Upper lobe of left lung (tissue), 4 donors: ENCODE measurements at regions not wholly inside any gene's neighbourhood (a gene's known extent, or its start where the extent isn't known, plus 50 kb on each side); places are given as distances from the start of the nearest gene placed in this dataset.

Experiments used
- CTCF ChIP-seq, 6 experiments: fragments of 450-650 bp in 4 of 6; fragments of 200-600 bp in 2 of 6; sonication (generic) in 2 of 6; IDR thresholded peaks; one replicate each; pipeline ENCODE4 v1.5.1; 2016 to 2019; ENCODE audit warnings: antibody characterized with exemption in 6 of 6
- EP300 ChIP-seq, 4 donors: sonication (generic); formaldehyde crosslinking; IDR thresholded peaks; one replicate each; pipeline ENCODE4 v1.5.1; 2017; ENCODE audit warnings: antibody characterized with exemption in 4 of 4, control low read depth in 2 of 4
- POLR2A ChIP-seq, 4 donors: fragments of 450-650 bp; IDR thresholded peaks; one replicate each; pipeline ENCODE4 v1.5.1; 2016 to 2017; ENCODE audit warnings: antibody characterized with exemption in 4 of 4, mild to moderate bottlenecking in 2 of 4
- POLR2AphosphoS5 ChIP-seq, 2 donors: sonication (generic); formaldehyde crosslinking; IDR thresholded peaks; one replicate each; pipeline ENCODE4 v1.5.1; 2017; ENCODE audit warnings: antibody characterized with exemption in 2 of 2

DNA sequence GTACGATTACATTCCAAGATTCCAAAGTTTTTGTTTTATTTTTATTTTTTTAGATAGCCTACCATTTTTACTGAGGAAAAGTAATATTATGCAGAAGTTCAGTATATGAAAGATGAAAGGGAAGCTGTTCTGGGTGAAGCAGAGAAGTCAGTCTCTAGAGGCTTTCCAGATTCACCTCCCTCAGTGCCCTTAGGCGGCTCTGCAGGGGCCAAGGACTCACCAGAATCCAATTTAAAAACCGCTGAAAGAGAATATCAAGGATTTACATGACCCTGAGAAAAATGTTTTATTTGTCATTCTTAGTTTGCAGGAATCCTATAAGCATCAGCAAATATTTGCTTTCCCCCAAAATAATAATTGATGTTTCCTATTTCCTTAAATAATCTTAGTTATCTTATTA, 1084.6 kb upstream of the ARRDC3 start:
- no peak for TF ChIP-seq CTCF (IDR thresholded peaks at IDR 0.05)
- no peak for TF ChIP-seq POLR2A (IDR thresholded peaks at IDR 0.05)
- no peak for TF ChIP-seq EP300 (IDR thresholded peaks at IDR 0.05)
- no peak for TF ChIP-seq POLR2AphosphoS5 (IDR thresholded peaks at IDR 0.05)
